ENCODE measurements at regions not wholly inside any gene's neighbourhood (a gene's known extent, or its start where the extent isn't known, plus 50 kb on each side); places are given as distances from the start of the nearest gene placed in this dataset.
A peak's percentile ranks its signal among the peaks of the same experiment; 100 is the strongest.

DNA sequence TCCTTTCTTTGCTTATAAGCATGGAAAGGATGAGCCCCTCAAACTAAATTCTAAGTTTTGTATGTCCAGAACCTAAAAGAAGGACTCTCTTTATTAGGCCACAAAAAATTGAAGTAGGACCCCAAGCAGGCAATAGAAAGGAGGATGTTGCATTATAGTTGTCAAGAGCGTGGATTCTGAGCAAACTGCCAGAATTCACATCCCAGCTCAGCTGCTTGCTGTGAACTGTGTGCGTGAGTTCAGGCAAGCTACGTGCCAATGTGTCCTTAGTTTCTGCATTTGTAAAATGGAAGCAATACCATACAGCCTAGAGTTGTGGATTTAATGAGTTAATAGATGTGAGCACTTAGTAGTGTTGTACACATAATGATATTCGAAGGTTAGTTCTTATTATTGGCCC, 70.6 kb upstream of the SLC44A1 start:
- in situ Hi-C loops (cut with HindIII; ENCODE audit: low sequenced_read_pairs) = no loop called here
- TF ChIP-seq, protein P1, sequence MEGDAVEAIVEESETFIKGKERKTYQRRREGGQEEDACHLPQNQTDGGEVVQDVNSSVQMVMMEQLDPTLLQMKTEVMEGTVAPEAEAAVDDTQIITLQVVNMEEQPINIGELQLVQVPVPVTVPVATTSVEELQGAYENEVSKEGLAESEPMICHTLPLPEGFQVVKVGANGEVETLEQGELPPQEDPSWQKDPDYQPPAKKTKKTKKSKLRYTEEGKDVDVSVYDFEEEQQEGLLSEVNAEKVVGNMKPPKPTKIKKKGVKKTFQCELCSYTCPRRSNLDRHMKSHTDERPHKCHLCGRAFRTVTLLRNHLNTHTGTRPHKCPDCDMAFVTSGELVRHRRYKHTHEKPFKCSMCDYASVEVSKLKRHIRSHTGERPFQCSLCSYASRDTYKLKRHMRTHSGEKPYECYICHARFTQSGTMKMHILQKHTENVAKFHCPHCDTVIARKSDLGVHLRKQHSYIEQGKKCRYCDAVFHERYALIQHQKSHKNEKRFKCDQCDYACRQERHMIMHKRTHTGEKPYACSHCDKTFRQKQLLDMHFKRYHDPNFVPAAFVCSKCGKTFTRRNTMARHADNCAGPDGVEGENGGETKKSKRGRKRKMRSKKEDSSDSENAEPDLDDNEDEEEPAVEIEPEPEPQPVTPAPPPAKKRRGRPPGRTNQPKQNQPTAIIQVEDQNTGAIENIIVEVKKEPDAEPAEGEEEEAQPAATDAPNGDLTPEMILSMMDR (IDR thresholded peaks at IDR 0.05; ENCODE audit: low read depth, low read length, missing control alignments) = no peak
- no peak overlapping the region for H3K4me3 ChIP-seq (ENCODE audit: low read depth, low read length)
- DNase-seq (ENCODE audit: low read depth) = no peak

DNA sequence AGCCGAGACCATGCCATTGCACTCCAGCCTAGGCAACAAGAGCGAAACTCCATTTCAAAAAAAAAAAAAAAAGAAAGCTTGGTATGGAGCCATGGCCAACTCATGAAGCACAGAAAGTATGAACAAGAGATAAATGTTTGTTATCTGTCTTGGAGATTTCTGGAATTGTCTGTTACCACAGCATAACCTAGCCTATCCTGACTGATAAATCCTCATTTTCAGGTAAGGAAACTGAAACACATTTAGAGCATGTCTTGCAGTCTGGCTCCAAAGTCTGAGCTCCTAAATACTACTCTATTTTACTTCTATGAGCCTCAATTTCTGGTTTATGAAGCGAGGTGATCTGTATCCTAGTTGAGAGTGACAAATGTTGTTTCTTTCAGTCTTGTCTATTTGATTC, 68.3 kb upstream of the SLC44A1 start:
- in situ Hi-C loops (cut with HindIII; ENCODE audit: low sequenced_read_pairs) = loop anchor here (25.0 kb wide), 1 partner anchor 211 kb away; no protein-coding TSS in a partner anchor
- H3K4me3 ChIP-seq (ENCODE audit: low read depth, low read length) = no peak overlapping the region
- DNase-seq (ENCODE audit: low read depth) = no peak
- TF ChIP-seq, protein P1 (IDR thresholded peaks at IDR 0.05; ENCODE audit: low read depth, low read length, missing control alignments) = no peak

DNA sequence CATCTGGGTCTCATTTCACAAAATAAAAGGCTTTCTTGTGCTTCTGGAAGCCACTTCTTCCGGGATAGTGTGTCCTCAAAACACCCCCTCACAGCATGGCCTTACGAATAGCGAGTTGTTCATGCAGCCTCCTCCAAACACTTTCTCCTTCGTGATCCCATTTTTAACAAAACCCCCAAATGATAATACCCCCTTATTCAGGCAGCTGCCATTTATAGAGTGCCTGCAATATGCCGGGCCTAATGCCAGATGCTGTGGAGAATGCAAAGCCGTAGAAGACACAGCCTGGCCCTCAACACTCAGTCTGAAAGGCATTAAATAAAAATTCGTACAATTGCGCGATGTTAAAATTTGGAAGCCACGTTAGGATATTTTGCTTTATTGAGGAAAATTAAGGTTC, 66.4 kb upstream of the SLC44A1 start:
- DNase-seq (ENCODE audit: low read depth) = no peak
- no peak overlapping the region for H3K4me3 ChIP-seq (ENCODE audit: low read depth, low read length)
- in situ Hi-C loops (cut with HindIII; ENCODE audit: low sequenced_read_pairs) = loop anchor here (25.0 kb wide), 1 partner anchor 209 kb away; no protein-coding TSS in a partner anchor
- TF ChIP-seq, protein P1 (IDR thresholded peaks at IDR 0.05; ENCODE audit: low read depth, low read length, missing control alignments) = no peak

DNA sequence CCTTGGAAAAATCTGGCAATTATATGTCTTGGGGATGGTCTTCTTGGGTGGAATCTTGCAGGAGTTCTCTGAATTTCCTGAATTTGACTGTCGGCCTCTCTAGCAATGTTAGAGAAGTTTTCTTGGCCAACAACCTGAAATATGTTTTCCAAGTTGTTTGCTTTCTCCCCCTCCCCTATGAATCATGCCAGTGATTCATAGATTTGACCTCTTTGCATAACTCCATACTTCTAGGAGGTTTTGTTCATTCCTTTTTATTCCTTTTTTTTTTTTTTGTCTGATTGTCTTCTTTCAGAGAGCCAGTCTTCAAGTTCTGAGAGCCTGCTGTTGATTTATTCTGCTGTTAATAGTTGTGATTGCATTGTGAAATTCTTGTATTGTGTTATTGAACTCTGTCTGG, 56.7 kb upstream of the SLC44A1 start:
- peak; percentile 60 for DNase-seq (ENCODE audit: low read depth)
- in situ Hi-C loops (cut with HindIII; ENCODE audit: low sequenced_read_pairs) = loop anchor here (25.0 kb wide), 1 partner anchor 200 kb away; no protein-coding TSS in a partner anchor
- TF ChIP-seq, protein P1 (IDR thresholded peaks at IDR 0.05; ENCODE audit: low read depth, low read length, missing control alignments) = no peak
- H3K4me3 ChIP-seq (ENCODE audit: low read depth, low read length) = no peak overlapping the region

DNA sequence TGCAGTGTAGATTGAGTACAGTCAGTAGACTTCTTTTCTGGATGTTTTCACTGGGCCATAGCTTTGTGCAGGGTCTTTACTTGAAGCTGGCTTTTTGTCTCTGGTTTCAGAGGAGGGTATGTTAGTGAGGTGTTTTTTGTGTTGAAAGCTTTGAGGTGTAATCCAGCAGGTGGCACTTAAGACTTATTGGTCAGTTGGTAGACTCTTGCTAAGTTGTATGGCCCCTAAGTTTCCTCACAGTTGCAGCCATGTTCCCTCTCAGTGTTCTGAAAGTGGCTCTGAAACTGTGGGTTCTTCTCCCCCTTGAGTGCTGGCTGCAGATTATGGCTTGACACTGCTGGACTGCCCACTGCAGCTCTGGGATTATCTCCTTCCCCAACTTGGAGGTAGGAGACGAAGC, 55.7 kb upstream of the SLC44A1 start:
- in situ Hi-C loops (cut with HindIII; ENCODE audit: low sequenced_read_pairs) = loop anchor here (25.0 kb wide), 1 partner anchor 199 kb away; no protein-coding TSS in a partner anchor
- DNase-seq (ENCODE audit: low read depth) = no peak
- no peak overlapping the region for H3K4me3 ChIP-seq (ENCODE audit: low read depth, low read length)
- TF ChIP-seq, protein P1 (IDR thresholded peaks at IDR 0.05; ENCODE audit: low read depth, low read length, missing control alignments) = no peak

DNA sequence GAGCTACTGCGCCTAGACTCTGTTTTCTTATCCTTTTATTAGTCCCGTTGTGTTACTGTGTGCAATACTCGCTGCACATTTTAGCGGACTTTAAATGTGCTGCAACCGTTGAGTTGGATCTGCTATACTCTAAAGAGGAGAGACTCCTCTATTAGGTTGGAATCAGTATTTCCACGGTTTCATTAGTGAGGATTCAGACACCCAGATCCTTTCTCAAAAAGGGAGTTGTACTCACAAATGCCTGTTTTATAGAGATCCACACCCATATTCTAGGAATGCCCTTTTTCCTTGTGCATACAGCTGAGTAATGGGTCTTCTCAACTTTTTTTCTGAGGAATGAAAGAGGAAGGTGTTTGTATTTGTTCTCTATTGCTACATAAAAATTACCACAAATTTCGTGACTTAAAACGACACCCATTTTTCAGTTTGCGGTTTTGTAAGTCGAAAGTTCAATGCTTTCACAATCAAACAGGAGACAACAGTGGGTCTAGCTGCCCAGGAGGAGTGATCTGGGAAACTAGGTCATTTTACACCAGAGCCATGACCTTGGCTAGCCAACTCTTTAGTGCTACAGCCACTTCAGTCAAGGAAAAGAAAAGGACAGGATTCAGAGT, 52.8 kb upstream of the SLC44A1 start:
- no peak overlapping the region for H3K4me3 ChIP-seq (ENCODE audit: low read depth, low read length)
- in situ Hi-C loops (cut with HindIII; ENCODE audit: low sequenced_read_pairs) = loop anchor here (25.0 kb wide), 1 partner anchor 196 kb away; no protein-coding TSS in a partner anchor
- TF ChIP-seq, protein P1 (IDR thresholded peaks at IDR 0.05; ENCODE audit: low read depth, low read length, missing control alignments) = no peak
- DNase-seq (ENCODE audit: low read depth) = no peak
